ENCODE measurements at regions not wholly inside any gene's neighbourhood (a gene's known extent, or its start where the extent isn't known, plus 50 kb on each side); places are given as distances from the start of the nearest gene placed in this dataset.

- TF ChIP-seq RNF2 (IDR thresholded peaks at IDR 0.05; ENCODE audit: borderline replicate concordance, low read depth) (no peak), CTCF (IDR thresholded peaks at IDR 0.05) (no peak), TP53 (CRISPR knock-in tag; IDR thresholded peaks at IDR 0.05) (no peak), POLR2AphosphoS2 (conservative IDR thresholded peaks at IDR 0.05; ENCODE audit: low read length) (no peak), POLR2A (IDR thresholded peaks at IDR 0.05; ENCODE audit: low read length) (no peak)
Measured at GRCh38 chr10:30185341-30185740, 126.0 kb upstream of the JCAD start.
